Stimulated activated CD4-positive, alpha-beta T cell treated with anti-CD3 and anti-CD28 coated beads, Interleukin-15, amount 100 ng/mL, for 1 hour (primary cell): ENCODE measurements at regions not wholly inside any gene's neighbourhood (a gene's known extent, or its start where the extent isn't known, plus 50 kb on each side); places are given as distances from the start of the nearest gene placed in this dataset.

Source experiments
- DNase-seq, 2 donors: peaks; one replicate each; pipeline ENCODE4 v3.0.0-alpha.2; 2020; ENCODE audit warnings: low read depth in 1 of 2, low spot score in 1 of 2

- DNase-seq: no peak
Measured at GRCh38 chr22:48800036-48800885, 1027.4 kb downstream of the BRD1 start.

GRCh38 chr22:48799227-48799970 is 1028.3 kb downstream of the BRD1 start:
- DNase-seq: no peak

GRCh38 chr22:48798281-48799226 is 1029.1 kb downstream of the BRD1 start:
- DNase-seq: no peak

GRCh38 chr22:48797731-48798130 is 1029.9 kb downstream of the BRD1 start:
- DNase-seq: no peak

- DNase-seq: no peak
Measured at GRCh38 chr22:48796310-48797015, 1031.2 kb downstream of the BRD1 start.

- DNase-seq: no peak
Measured at GRCh38 chr22:48795664-48796063, 1032.0 kb downstream of the BRD1 start.

GRCh38 chr22:48794906-48795305 is 1032.8 kb downstream of the BRD1 start:
- no peak for DNase-seq

- DNase-seq: no peak
Measured at GRCh38 chr22:48793949-48794348, 1033.7 kb downstream of the BRD1 start.

GRCh38 chr22:48786679-48786996 is 1041.0 kb downstream of the BRD1 start:
- no peak for DNase-seq

GRCh38 chr22:48785792-48786678 is 1041.6 kb downstream of the BRD1 start:
- no peak for DNase-seq

GRCh38 chr22:48784701-48785503 is 1042.8 kb downstream of the BRD1 start:
- DNase-seq: no peak

- no peak for DNase-seq
Measured at GRCh38 chr22:48783821-48784266, 1043.8 kb downstream of the BRD1 start.

- no peak for DNase-seq
Measured at GRCh38 chr22:48782811-48783511, 1044.7 kb downstream of the BRD1 start.

- no peak for DNase-seq
Measured at GRCh38 chr22:48782326-48782725, 1045.3 kb downstream of the BRD1 start.

GRCh38 chr22:48781868-48782267 is 1045.8 kb downstream of the BRD1 start:
- no peak for DNase-seq

- no peak for DNase-seq
Measured at GRCh38 chr22:48781391-48781790, 1046.3 kb downstream of the BRD1 start.

- no peak for DNase-seq
Measured at GRCh38 chr22:48780597-48781277, 1046.9 kb downstream of the BRD1 start.
